ENCODE measurements at regions not wholly inside any gene's neighbourhood (a gene's known extent, or its start where the extent isn't known, plus 50 kb on each side); places are given as distances from the start of the nearest gene placed in this dataset.

DNA sequence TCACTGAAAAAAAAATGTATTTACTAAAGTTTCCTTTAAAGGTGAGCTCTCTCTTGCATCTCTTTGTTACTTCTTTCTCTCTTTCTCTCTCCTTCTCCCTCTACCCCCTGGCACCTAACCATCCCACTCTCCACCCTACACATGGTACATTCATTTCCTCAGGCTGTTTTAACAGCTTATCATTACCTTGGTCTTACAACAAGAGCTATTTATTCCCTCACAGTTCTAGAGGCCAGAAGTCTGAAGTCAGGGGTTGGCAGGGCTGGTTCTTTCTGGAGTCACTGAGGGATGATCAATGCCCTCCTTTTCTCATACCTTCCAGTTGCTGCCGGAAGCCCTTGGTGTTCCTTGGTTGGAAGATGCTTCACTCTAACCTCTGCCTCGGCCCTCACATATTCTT lies 91.1 kb upstream of the DSCAM start:
- TF ChIP-seq JUND (IDR thresholded peaks at IDR 0.05; ENCODE audit: low read depth), result no peak
- in situ Hi-C loops (cut with HindIII; ENCODE audit: low pct_unique_long_range_greater_than_20kb, low sequenced_read_pairs), result no loop called here
- no peak for DNase-seq (ENCODE audit: low read depth in 1 of 2, low spot score in 1 of 2)

DNA sequence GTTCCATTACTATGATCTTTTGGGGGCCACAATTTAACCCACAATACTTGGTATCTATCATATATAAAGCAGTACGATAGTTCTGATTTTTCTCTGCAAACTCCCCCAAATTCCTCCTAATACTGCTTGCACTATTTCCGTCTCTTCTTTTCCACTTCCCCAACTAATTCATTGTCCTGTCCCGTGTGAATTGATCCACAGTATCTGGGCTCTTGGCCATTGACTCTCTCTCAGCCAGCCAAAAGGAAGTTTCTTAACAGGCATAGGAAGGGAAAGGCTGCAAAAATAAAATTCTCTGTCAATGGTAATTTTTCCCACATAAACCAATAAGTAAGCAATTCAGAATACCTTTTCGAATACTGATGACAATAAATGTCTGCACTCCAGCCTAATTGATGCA lies 91.7 kb upstream of the DSCAM start:
- no peak for DNase-seq (ENCODE audit: low read depth in 1 of 2, low spot score in 1 of 2)
- no peak for TF ChIP-seq JUND (IDR thresholded peaks at IDR 0.05; ENCODE audit: low read depth)
- in situ Hi-C loops (cut with HindIII; ENCODE audit: low pct_unique_long_range_greater_than_20kb, low sequenced_read_pairs), result no loop called here

DNA sequence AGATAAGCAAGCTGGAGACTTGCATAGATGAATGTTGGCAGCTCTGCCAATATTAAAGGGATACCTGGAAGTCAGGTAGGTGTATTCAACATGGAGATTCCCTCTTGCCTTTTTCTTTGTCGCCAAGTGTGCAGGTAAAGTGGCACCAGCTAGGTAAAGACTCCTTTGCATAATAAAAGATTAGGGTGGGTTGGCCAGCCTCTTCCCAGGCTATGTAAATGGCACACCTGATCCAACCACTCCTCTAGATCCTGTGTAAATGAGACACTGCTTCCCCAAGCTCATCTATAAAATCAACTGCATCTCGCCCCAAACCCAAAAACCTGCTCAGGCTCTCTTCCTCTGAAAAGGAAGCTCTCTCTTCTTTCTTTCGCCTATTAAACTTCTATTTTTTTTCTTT lies 100.8 kb upstream of the DSCAM start:
- in situ Hi-C loops (cut with HindIII; ENCODE audit: low pct_unique_long_range_greater_than_20kb, low sequenced_read_pairs), result no loop called here
- no peak for DNase-seq (ENCODE audit: low read depth in 1 of 2, low spot score in 1 of 2)
- no peak for TF ChIP-seq JUND (IDR thresholded peaks at IDR 0.05; ENCODE audit: low read depth)

DNA sequence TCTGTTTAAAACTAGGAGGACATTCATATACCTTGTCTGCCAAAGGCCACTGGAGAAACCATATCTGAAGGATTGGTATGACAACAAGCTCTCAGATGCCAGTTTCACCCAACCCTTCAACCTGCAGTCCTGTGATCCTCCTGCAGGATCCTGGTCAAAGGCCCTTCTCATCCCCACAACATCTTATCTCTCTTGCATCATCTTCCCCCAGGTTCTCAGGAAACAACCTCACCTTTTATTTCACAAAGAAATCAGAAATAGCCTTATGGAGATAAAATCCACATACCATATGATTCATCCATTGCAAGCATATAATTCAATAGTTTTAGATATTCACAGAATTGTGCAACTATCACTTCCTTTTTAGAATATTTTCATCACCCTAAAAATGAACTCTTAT lies 104.0 kb upstream of the DSCAM start:
- DNase-seq (ENCODE audit: low read depth in 1 of 2, low spot score in 1 of 2), result no peak
- in situ Hi-C loops (cut with HindIII; ENCODE audit: low pct_unique_long_range_greater_than_20kb, low sequenced_read_pairs), result no loop called here
- no peak for TF ChIP-seq JUND (IDR thresholded peaks at IDR 0.05; ENCODE audit: low read depth)

DNA sequence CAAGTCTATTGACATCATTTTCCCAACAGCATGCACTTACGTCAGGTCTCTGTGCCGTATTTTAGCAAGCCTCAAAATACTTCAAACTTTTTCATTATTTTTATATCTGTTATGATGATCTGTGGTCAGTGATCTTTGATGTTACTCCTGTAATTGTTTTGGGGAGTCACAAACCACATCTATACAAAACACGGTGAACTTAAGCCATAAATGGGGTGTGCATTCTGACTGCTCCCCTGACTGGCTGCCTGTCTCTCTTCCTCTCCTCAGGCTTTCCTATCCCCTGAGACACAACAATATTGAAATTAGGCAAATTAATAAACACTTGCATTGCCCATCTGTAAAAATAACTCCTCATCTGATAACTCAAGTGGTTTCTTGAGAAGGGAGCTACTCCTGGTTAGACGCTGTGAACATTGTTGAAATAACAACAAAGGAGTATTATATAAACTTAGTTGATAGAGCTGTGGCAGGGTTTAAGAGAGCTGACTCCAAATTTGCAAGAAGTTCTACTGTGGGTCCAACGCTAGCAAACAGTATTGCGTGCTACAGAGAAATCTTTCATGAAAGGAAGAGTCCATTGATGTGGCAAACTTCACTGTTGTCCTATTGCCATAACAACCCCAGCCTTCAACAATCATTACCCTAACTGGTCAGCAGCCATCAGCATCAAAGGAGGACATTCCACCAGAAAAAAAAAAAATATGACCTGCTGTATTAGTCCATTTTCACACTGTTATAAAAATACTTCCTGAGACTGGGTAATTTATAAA lies 105.8 kb upstream of the DSCAM start:
- no peak for TF ChIP-seq JUND (IDR thresholded peaks at IDR 0.05; ENCODE audit: low read depth)
- in situ Hi-C loops (cut with HindIII; ENCODE audit: low pct_unique_long_range_greater_than_20kb, low sequenced_read_pairs), result no loop called here
- DNase-seq (ENCODE audit: low read depth in 1 of 2, low spot score in 1 of 2), result no peak

DNA sequence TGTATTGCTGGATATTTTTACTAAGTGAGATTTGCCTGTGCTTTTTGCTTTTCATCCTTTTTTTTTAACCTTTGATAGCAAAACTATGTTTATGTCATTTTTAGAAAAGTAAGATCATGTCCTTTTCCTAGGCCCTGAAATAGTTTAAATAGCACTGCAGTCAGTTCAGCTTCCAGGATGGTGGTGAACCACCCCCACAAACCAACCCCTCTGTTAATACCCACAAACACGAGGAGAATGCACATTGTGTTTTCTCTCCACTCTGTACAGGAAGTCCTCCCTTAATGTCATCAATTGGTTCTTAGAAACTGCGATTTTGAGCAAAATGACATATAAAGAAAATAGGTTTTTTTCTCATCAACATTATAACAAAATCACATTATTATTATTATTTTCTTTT lies 117.7 kb upstream of the DSCAM start:
- in situ Hi-C loops (cut with HindIII; ENCODE audit: low pct_unique_long_range_greater_than_20kb, low sequenced_read_pairs), result no loop called here
- no peak for TF ChIP-seq JUND (IDR thresholded peaks at IDR 0.05; ENCODE audit: low read depth)
- no peak for DNase-seq (ENCODE audit: low read depth in 1 of 2, low spot score in 1 of 2)

DNA sequence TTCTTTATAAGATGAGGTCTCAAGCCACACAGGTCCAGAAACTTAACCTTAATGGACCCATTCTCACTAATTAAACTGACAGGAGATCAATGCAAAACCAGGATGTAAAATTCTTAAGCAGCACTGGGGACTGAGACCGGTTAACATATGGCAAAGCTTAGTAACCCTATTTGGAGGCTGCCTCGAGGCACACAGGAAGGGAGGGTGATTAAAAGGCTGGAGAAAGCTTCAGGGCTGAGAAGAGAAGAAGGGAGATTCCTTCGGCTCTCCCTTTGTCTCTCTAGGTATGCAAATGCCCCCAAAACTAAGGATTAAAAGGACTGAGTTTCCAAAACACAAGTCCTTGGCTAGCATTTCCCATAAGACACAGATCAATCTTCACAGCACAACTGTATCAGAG lies 120.8 kb upstream of the DSCAM start:
- DNase-seq (ENCODE audit: low read depth in 1 of 2, low spot score in 1 of 2), result no peak
- no peak for TF ChIP-seq JUND (IDR thresholded peaks at IDR 0.05; ENCODE audit: low read depth)
- in situ Hi-C loops (cut with HindIII; ENCODE audit: low pct_unique_long_range_greater_than_20kb, low sequenced_read_pairs), result no loop called here

DNA sequence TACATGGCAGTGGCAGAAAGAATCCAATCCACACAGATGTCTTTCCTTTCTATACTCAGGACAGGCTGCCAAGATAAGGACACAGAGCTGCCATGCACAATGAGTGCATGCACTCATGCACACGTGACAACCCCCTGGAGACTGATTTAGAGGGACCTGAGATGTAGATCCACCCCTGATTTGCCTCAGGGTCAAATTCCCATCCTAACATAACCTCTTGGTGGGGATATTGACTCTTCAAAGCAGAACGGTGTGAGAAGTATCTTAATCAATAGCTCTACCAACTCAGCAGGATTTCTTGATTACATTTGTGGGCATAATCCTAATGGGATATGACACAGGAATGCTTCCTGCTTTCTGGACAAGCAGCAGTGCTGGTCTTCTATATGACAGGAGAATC lies 125.2 kb upstream of the DSCAM start:
- DNase-seq (ENCODE audit: low read depth in 1 of 2, low spot score in 1 of 2), result no peak
- no peak for TF ChIP-seq JUND (IDR thresholded peaks at IDR 0.05; ENCODE audit: low read depth)
- in situ Hi-C loops (cut with HindIII; ENCODE audit: low pct_unique_long_range_greater_than_20kb, low sequenced_read_pairs), result no loop called here

DNA sequence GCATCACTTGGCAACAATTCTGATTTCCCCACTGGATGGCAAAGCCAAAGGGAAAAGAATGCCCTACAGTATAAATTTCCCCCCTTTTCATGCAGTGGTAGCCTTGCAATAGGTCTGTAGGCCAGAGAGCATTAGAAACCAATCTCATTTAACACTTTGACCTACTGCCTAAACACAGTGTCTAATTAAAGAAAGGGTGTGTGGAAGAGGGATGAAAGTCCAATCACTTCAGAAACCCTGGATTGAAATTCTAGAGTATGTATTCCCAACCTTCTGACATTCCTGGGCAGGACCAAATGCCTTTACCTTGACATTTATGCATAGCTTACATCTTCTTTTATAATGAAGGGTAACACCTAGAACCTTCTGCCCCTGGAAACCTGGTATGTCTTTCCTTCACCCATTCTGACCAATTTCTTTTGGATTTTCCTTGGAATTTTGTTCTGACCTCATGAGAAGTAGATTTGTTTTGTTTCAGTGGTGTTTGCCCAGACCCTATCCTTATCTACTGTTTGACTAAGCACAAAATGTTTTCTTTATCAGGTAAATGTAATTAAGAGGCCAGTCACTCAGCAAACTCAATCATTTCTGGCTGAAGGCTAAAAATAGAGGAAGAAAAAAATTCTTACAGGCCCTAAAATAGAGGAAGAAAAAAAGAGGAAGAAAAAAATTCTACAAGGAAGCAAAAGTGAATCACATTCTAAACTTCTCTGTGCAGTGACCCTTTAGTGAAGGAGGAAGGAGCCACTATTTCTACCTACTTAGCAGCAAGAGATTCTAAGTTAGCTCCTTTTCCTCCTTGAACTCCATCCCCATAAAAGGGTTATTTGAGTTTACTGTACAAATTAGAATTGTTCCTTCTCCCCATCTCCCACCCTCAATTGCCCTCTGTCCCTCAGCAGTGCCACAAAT lies 129.5 kb upstream of the DSCAM start:
- no peak for DNase-seq (ENCODE audit: low read depth in 1 of 2, low spot score in 1 of 2)
- no peak for TF ChIP-seq JUND (IDR thresholded peaks at IDR 0.05; ENCODE audit: low read depth)

DNA sequence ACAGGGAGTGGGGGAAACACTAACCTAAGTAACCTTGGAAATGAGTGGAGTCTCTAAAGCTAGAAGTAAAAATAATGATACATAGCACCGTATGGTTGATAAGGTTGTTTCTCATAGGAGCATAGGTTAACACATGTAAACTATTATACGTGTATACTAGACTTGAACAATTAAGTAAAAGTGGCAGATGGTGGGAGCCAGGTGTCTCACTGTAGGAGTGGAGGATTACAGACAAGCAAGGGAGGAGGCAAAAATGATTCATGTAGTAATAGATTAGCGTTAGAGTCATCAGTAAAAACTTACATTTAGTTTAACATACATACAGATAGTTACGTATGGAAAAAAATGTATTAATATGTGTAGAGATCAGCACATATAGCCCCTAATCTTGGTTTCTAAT lies 138.4 kb upstream of the DSCAM start:
- no peak for DNase-seq (ENCODE audit: low read depth in 1 of 2, low spot score in 1 of 2)
- in situ Hi-C loops (cut with HindIII; ENCODE audit: low pct_unique_long_range_greater_than_20kb, low sequenced_read_pairs), result no loop called here
- TF ChIP-seq JUND (IDR thresholded peaks at IDR 0.05; ENCODE audit: low read depth), result no peak

More for the DNA sequence above, 129.5 kb upstream of the DSCAM start:
- in situ Hi-C loops (cut with HindIII; ENCODE audit: low pct_unique_long_range_greater_than_20kb, low sequenced_read_pairs), result no loop called here

DNA sequence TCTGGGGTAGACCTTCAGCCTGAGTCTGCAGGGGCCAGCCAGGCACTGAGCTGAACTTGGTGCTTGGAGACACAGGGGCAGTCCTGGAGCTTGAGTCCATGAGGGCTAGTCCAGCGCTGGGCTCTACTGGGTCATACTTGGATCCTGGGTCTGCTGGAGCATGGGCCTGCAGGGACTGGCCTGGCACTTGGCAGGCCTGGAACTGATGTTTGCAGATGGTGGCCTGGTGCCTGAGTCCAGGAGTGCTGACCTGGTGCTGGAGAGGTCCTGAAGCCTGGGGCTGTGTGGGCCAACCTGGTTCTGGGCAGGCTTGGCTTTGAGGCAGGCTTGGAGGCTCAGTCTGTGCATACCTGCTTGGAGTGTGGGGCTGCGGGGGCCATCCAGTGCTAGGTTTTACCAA lies 143.4 kb upstream of the DSCAM start:
- in situ Hi-C loops (cut with HindIII; ENCODE audit: low pct_unique_long_range_greater_than_20kb, low sequenced_read_pairs), result no loop called here
- TF ChIP-seq JUND (IDR thresholded peaks at IDR 0.05; ENCODE audit: low read depth), result no peak
- DNase-seq (ENCODE audit: low read depth in 1 of 2, low spot score in 1 of 2), result no peak

DNA sequence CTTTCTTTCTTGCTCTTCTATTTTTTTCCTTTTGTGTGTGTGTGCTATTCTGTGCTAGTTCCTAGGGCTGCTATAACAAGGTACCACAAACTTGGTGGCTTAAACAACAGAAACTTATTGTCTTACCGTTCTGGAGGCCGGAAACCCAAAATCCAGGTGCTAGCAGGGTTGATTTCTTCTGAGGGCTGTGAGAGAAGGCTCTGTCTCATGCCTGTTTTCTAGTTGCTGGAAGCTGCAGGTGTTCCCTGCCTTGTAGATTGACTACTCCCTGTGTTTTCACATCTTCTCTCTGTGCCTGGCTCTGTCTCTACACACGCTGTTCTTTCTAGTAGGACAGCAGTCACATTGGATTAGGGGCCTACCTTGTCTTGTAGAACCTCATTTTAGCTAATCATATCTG lies 150.9 kb upstream of the DSCAM start:
- no peak for DNase-seq (ENCODE audit: low read depth in 1 of 2, low spot score in 1 of 2)
- in situ Hi-C loops (cut with HindIII; ENCODE audit: low pct_unique_long_range_greater_than_20kb, low sequenced_read_pairs), result no loop called here

DNA sequence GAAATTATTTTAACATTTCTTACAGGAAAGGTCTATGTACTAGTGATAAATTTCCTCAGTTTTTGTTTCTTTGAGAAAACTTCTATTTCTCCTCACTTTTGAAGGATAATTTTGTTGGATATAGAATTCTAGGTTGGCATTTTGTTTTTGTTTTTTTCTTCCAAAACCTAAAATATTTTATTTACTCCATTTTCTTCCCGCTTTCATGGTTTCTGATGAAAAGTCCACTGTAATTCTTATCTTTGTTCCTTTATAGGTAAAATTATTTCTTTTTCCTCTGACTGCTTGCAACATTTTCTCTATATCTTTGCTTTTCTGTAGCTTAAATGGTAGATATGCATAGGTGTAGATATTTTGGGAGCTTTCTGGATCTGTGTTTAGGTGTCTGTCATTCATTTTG lies 153.9 kb upstream of the DSCAM start:
- TF ChIP-seq JUND (IDR thresholded peaks at IDR 0.05; ENCODE audit: low read depth), result no peak
- no peak for DNase-seq (ENCODE audit: low read depth in 1 of 2, low spot score in 1 of 2)
- in situ Hi-C loops (cut with HindIII; ENCODE audit: low pct_unique_long_range_greater_than_20kb, low sequenced_read_pairs), result no loop called here

More for the DNA sequence above, 150.9 kb upstream of the DSCAM start:
- no peak for TF ChIP-seq JUND (IDR thresholded peaks at IDR 0.05; ENCODE audit: low read depth)

All from T47D (cell line).